Aorta (tissue), 5 donors: ENCODE measurements at regions not wholly inside any gene's neighbourhood (a gene's known extent, or its start where the extent isn't known, plus 50 kb on each side); places are given as distances from the start of the nearest gene placed in this dataset.

Experiments
- ATAC-seq: fragments of 200-7000 bp; cut with Tn5 transposase; one replicate; pipeline ENCODE4 v1.9.1; 2022; ENCODE audit warnings: moderate library complexity; ENCODE audit not compliant: low FRiP score
- DNase-seq, 2 donors: peaks; one replicate each; pipeline ENCODE4 v3.0.0-alpha.2; 2020
- H3K27ac ChIP-seq, 2 donors: one replicate each; pipeline ENCODE4 v1.5.1; 2013; ENCODE audit warnings: low read length in 2 of 2, mild to moderate bottlenecking in 2 of 2, moderate library complexity in 2 of 2, control low read depth in 1 of 2, inconsistent platforms in 1 of 2, low read depth in 1 of 2
- H3K27me3 ChIP-seq, 2 donors: one replicate each; pipeline ENCODE4 v1.6.1; 2013; ENCODE audit warnings: control low read depth in 1 of 2, low read length in 1 of 2, mild to moderate bottlenecking in 1 of 2, moderate library complexity in 1 of 2; ENCODE audit not compliant: insufficient read depth in 2 of 2, control insufficient read depth in 1 of 2
- H3K36me3 ChIP-seq, 2 donors: one replicate each; pipeline ENCODE4 v1.6.1; 2013; ENCODE audit warnings: control low read depth in 1 of 2, low read length in 1 of 2, mild to moderate bottlenecking in 1 of 2; ENCODE audit not compliant: insufficient read depth in 2 of 2, control insufficient read depth in 1 of 2
- H3K4me1 ChIP-seq, 2 donors: one replicate each; pipeline ENCODE4 v1.6.1; 2013; ENCODE audit warnings: low read length in 2 of 2, control low read depth in 1 of 2, mild to moderate bottlenecking in 1 of 2, moderate library complexity in 1 of 2; ENCODE audit not compliant: insufficient read depth in 2 of 2, control insufficient read depth in 1 of 2
- H3K4me3 ChIP-seq, 2 donors: one replicate each; pipeline ENCODE4 v1.5.1; 2013; ENCODE audit warnings: low read length in 2 of 2, control low read depth in 1 of 2, mild to moderate bottlenecking in 1 of 2
- H3K9me3 ChIP-seq: one replicate; pipeline ENCODE4 v1.6.1; 2013; ENCODE audit warnings: mild to moderate bottlenecking, low read length; ENCODE audit not compliant: control insufficient read depth
- WGBS, 2 donors: extraction: QIAGEN DNeasy Blood & Tissue Kit; methylation state at CpG; one replicate each; pipeline ENCODE4 v1.1.7; 2013; 5-methylcytosine and 5-hydroxymethylcytosine counted together
- intact Hi-C, 2 donors: fragments of 100-400 bp; cut with DNase I; formaldehyde crosslinking; loops; one replicate each; pipeline versions ENCODE4 v1.14.2 to v1.15.0; 2022
- donor health status: healthy with polysubstance abuse.
- donor health status: Bipolar disorder and iron deficiency.
- donor health status: DM: no; HTN: no; CAD: no.
- donor health status: DM: no; HTN: no; CAD: no.
- donor health status: DM: yes; HTN: yes; CAD: no.

GRCh38 chr11:70577948-70578347 is 179.6 kb downstream of the CTTN start:
- ATAC-seq (no peak), DNase-seq (no peak)
- Histone ChIP-seq H3K27ac (no peak overlapping the region), H3K4me3 (no peak overlapping the region), H3K27me3 (no peaks in the 10 kb centered on the region), H3K9me3 (no peaks in the 10 kb centered on the region), H3K4me1 (no peaks in the 10 kb centered on the region), H3K36me3 (no peaks in the 10 kb centered on the region)
- intact Hi-C loops: no loop called here
- WGBS, 2 donors: 71 to 80% methylated on average over 14 of the region's 14 CpGs

GRCh38 chr11:70578371-70578770 is 180.0 kb downstream of the CTTN start:
- no peak overlapping the region for H3K4me3 ChIP-seq
- H3K4me1 ChIP-seq: no peaks in the 10 kb centered on the region
- DNase-seq (no peak), ATAC-seq (no peak)
- H3K27ac ChIP-seq: no peak overlapping the region
- intact Hi-C loops: no loop called here
- no peaks in the 10 kb centered on the region for H3K36me3 ChIP-seq
- H3K9me3 ChIP-seq: no peaks in the 10 kb centered on the region
- no peaks in the 10 kb centered on the region for H3K27me3 ChIP-seq
- 87 to 90% methylated on average over 14 of the region's 14 CpGs for WGBS, 2 donors

GRCh38 chr11:70578831-70579230 is 180.5 kb downstream of the CTTN start:
- ATAC-seq (no peak), DNase-seq (no peak)
- no peaks in the 10 kb centered on the region for H3K9me3 ChIP-seq
- no peak overlapping the region for H3K4me3 ChIP-seq
- intact Hi-C loops: no loop called here
- 86 to 87% methylated on average over 9 of the region's 9 CpGs for WGBS, 2 donors
- H3K27me3 ChIP-seq: no peaks in the 10 kb centered on the region
- no peaks in the 10 kb centered on the region for H3K36me3 ChIP-seq
- H3K27ac ChIP-seq: no peak overlapping the region
- no peaks in the 10 kb centered on the region for H3K4me1 ChIP-seq

- H3K4me1 ChIP-seq: no peaks in the 10 kb centered on the region
- 87 to 88% methylated on average over 14 of the region's 14 CpGs for WGBS, 2 donors
These were observed 181.1 kb downstream of the CTTN start for GRCh38 chr11:70579316-70579955.

GRCh38 chr11:70580036-70580805 is 181.9 kb downstream of the CTTN start:
- Histone ChIP-seq H3K4me3 (no peak overlapping the region), H3K27ac (no peak overlapping the region), H3K36me3 (no peaks in the 10 kb centered on the region), H3K9me3 (no peaks in the 10 kb centered on the region), H3K27me3 (no peaks in the 10 kb centered on the region), H3K4me1 (no peaks in the 10 kb centered on the region)
- intact Hi-C loops: no loop called here
- no peak for ATAC-seq
- DNase-seq: peak in 1 of 2 donors; percentile 72
- 62 to 64% methylated on average over 25 of the region's 25 CpGs for WGBS, 2 donors

More at GRCh38 chr11:70579316-70579955, 181.1 kb downstream of the CTTN start:
- Histone ChIP-seq H3K9me3 (no peaks in the 10 kb centered on the region), H3K27me3 (no peaks in the 10 kb centered on the region), H3K4me3 (no peak overlapping the region), H3K27ac (no peak overlapping the region), H3K36me3 (no peaks in the 10 kb centered on the region)
- ATAC-seq: no peak
- DNase-seq: no peak
- intact Hi-C loops: no loop called here

- DNase-seq: peak in 1 of 2 donors; percentile 64
These were observed 183.9 kb downstream of the CTTN start for GRCh38 chr11:70581991-70582885.

GRCh38 chr11:70582886-70583641 is 184.7 kb downstream of the CTTN start:
- Histone ChIP-seq H3K4me3 (no peak overlapping the region), H3K9me3 (no peaks in the 10 kb centered on the region), H3K27me3 (no peaks in the 10 kb centered on the region), H3K36me3 (no peaks in the 10 kb centered on the region), H3K4me1 (no peaks in the 10 kb centered on the region), H3K27ac (no peak overlapping the region)
- WGBS, 2 donors: 79 to 81% methylated on average over 15 of the region's 15 CpGs
- DNase-seq (peak in 1 of 2 donors; percentile 58), ATAC-seq (no peak)
- intact Hi-C loops: no loop called here

More at GRCh38 chr11:70581991-70582885, 183.9 kb downstream of the CTTN start:
- no peaks in the 10 kb centered on the region for H3K36me3 ChIP-seq
- H3K4me3 ChIP-seq: no peak overlapping the region
- no peaks in the 10 kb centered on the region for H3K27me3 ChIP-seq
- no peaks in the 10 kb centered on the region for H3K9me3 ChIP-seq
- H3K4me1 ChIP-seq: no peaks in the 10 kb centered on the region
- ATAC-seq: no peak
- WGBS, 2 donors: 82% methylated on average over 25 of the region's 25 CpGs
- H3K27ac ChIP-seq: no peak overlapping the region
- intact Hi-C loops: no loop called here

- no peaks in the 10 kb centered on the region for H3K27me3 ChIP-seq
- no peaks in the 10 kb centered on the region for H3K4me1 ChIP-seq
- no peak overlapping the region for H3K4me3 ChIP-seq
- no peaks in the 10 kb centered on the region for H3K36me3 ChIP-seq
- WGBS, 2 donors: 88 to 92% methylated on average over 17 of the region's 17 CpGs
- ATAC-seq: no peak
- H3K27ac ChIP-seq: no peak overlapping the region
- H3K9me3 ChIP-seq: no peaks in the 10 kb centered on the region
- DNase-seq: peak in 1 of 2 donors; percentile 64
- intact Hi-C loops: no loop called here
These were observed 185.5 kb downstream of the CTTN start for GRCh38 chr11:70583781-70584218.
